Fibroblast of peridontal ligament (primary cell): ENCODE measurements at regions not wholly inside any gene's neighbourhood (a gene's known extent, or its start where the extent isn't known, plus 50 kb on each side); places are given as distances from the start of the nearest gene placed in this dataset.

Experiments
- DNase-seq: peaks from one replicate; pipeline ENCODE4 v3.0.0-alpha.2; 2010; ENCODE audit errors: extremely low read depth

DNA sequence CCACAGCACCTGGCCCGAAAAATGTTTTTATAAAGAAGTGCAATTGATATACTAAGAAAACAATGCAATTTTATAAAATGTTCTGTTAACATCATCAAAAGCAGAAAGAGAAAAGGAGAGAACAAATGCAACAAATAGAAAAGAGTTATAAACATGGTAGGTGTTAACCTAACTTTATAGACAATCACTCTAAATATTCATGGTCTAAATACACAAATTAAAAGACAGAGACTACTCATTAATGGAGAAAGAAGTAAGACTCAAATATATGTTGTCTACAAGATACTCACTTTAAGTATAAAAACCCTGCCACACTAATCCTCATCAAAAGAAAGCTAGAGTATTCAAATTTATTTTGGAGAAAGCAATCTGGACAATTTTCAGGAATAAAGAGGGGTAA, 425.3 kb upstream of the ANKRD30A start:
- no peak for DNase-seq

DNA sequence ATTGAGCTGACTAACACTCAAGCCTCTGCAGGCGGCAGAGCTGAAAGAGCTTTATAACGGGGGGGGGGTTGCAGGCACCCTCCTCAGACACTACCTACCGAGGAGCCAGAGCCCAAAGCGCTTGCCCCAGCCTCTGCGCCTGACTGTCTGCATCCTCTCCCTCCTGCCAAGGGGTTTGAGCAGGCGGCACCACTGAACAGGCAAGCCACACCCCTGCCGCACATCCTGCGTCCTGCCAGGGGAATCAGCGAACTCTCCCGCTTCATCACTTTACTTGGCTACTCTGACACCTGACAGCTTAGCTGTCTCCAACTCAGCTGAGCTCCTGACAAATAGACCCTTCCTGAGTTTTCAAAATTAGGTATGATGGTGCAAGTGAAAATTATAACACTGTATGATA, 432.6 kb upstream of the ANKRD30A start:
- DNase-seq, result no peak

DNA sequence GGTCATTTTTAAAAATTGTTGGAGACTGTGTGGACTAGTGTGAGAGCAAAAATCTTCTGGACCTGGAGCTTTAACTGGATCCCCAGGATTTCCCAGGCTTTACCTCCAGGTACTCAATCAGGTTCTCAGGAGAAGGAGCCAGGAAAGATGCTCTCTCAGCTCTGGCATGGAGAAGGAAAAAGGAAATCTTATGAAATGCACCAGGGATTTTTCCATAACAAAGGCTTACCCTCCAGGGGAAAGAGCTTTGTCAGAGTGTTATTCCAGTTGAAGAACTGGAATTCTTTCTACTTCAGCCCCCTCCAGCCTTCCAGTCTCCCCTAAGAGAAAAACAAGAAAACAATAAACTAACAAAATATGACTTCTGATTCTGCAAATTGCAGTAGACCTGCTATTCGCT, 436.7 kb upstream of the ANKRD30A start:
- DNase-seq, result no peak

DNA sequence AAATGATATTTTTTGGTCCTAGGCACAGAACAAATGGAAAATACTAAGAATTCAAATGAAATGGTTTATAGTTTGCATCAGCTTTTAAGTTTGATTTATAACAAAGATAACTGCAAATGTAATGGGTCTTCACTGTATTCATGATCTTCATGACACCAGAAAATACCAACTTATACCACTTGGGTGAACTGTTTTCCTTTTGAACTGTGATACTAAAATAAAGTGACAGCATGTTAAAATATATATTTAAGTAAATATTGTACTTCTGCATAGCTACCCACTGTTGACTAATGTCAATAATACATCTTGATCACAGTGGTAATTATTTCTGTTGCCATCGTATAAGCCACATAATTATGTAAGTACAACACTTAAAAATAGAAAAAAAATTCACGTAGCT, 442.0 kb upstream of the ANKRD30A start:
- DNase-seq, result no peak

GRCh38 chr10:36681751-36682632, 443.4 kb upstream of the ANKRD30A start:
- DNase-seq, result no peak

DNA sequence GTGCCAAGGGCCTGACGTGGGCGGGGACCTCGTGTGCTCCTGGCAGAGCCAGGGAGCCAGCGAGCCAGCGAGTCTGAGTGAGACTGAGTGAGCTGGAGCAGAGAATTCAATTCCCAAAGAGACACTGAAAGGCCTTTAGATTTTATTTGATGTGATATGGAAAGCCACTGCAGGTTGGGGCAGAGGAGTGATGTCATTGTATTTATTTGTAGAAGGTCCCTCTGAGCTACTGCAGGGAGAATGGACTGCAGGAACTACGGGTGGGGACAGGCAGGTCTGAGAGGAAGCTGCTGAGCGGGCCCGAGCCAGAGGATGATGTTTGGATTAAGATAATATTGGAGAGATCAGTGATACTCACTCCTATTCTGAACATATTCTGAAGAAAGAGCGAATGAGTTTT, 445.8 kb upstream of the ANKRD30A start:
- no peak for DNase-seq

- DNase-seq, result no peak
Observed at GRCh38 chr10:36677431-36677768, 448.0 kb upstream of the ANKRD30A start.

DNA sequence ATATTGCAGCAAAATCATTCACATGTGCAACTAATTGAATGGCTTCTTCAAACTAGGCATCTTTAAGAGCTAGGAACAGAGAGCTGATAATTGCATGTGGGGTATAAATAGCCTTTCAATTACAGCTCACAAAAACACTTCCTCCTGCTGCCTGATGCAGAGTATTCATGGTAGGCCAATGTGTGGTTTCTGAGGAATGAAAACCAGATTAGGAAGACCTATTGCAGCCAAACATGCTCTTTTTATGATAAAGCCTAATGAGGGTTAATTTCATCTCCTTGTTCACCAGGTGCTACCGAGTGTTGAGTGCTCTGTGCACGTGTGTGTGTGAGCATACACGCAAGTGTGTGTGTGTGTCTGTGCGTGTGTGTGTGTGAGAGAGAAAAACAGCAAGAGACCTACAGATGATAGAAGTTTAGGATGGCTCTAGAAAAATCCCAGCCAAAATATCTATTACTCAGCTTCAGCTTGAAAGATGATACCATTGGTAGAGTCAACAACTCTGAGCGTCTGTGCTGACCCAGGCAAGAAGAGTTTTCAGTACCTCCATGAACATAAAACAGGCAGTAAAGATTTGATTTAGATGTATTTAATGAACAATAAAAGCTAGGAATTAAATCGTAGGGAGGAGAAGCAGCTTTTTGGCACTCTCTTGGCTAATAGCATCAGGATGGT, 448.5 kb upstream of the ANKRD30A start:
- DNase-seq, result peak; percentile 86

GRCh38 chr10:36676321-36676720, 449.1 kb upstream of the ANKRD30A start:
- peak; percentile 57 for DNase-seq

DNA sequence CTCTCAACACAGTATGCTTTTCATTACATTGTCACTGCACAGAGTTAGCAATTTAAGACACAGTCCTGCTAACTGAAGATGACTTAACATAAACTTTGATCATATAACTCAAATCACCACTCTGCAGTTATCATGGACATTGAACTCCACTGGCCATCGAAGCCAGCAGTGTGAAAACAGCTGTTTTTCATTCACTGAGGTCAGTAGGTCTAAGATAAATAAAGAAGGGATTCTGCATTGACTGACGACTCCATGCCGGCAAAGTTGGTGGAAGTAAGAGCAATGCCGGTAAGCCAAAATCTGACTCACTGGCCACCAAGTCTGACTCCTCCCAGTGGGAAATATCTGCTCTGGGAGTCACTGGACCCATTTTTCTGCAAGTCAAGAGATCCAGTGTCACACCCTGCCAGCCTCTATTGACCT, 449.9 kb upstream of the ANKRD30A start:
- DNase-seq, result peak; percentile 88

GRCh38 chr10:36671607-36672006, 453.8 kb upstream of the ANKRD30A start:
- peak; percentile 55 for DNase-seq

GRCh38 chr10:36670621-36671402, 454.6 kb upstream of the ANKRD30A start:
- peak; percentile 25 for DNase-seq

GRCh38 chr10:36669615-36670352, 455.6 kb upstream of the ANKRD30A start:
- no peak for DNase-seq

- DNase-seq, result no peak
Observed at GRCh38 chr10:36666451-36666850, 458.9 kb upstream of the ANKRD30A start.

GRCh38 chr10:36662571-36662970, 462.8 kb upstream of the ANKRD30A start:
- no peak for DNase-seq

DNA sequence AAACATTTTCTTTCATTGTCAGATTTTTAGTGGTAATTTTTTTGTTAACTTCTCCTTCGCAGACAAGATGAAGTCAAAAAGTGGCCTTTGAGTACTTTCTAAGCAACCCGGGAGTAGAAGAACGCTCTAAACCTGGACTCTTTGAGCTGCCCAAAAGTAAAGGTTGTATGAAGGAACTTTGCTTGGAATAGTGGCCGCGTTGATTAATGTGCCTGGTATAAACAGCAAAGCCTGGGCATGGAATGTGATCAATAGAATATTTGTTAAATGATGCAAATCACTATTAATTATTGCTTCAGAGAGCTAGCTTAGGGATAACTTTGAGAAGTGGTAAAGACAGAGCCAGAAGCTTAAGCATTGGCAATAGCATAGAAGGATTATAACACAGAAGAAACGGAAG, 475.1 kb upstream of the ANKRD30A start:
- DNase-seq, result no peak

- no peak for DNase-seq
Observed at GRCh38 chr10:36647540-36647939, 477.9 kb upstream of the ANKRD30A start.

DNA sequence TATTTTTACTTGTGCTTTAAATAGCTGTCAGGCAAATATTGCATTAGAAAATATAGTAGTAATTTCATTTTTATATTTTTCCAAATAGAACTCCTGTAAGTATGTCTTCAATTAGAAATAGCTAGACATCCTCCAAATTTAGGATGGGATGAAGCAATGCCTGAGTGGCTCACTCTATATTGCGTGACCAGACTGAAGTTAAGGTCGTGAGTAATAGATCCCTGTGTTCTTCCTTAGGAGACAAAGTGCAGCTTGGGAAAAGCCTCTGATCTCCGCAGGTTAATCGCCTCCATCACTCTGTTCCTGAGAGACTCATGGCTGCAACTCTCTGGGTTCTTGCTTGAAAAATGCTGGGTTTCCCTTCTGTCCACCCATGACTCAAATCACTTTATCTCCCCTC, 484.8 kb upstream of the ANKRD30A start:
- DNase-seq, result peak; percentile 8

DNA sequence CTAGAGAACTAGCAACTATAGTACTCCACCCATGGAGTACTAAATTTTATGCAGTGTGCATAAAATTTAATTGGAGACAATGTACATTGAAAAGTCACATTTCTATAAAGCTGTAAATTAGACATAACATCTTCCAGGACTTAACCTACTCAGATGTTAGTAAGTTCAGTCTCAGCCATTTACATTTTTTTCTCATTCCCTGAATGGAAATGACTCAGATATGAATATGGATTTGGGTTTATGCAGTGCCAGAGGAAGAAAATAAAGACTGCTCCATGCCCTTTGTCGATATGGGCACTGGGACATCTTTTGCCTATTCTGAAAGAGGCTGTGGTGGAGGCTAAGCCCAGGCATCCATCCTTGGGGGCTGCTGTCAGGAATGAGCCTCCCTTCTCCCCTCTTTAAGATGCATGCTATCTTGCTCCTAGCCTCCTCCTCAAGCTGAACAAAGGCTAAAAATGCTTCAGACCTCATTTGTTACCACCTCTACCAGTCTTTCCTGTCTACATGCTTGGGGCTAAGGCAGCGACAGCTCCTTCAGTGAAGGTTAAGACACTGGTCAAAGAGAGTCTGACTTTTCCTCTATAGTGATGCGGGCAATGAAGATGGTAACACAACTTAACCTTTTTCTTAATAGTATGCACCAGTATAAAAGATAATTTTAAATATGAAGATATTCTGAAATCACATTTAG, 486.8 kb upstream of the ANKRD30A start:
- DNase-seq, result no peak

DNA sequence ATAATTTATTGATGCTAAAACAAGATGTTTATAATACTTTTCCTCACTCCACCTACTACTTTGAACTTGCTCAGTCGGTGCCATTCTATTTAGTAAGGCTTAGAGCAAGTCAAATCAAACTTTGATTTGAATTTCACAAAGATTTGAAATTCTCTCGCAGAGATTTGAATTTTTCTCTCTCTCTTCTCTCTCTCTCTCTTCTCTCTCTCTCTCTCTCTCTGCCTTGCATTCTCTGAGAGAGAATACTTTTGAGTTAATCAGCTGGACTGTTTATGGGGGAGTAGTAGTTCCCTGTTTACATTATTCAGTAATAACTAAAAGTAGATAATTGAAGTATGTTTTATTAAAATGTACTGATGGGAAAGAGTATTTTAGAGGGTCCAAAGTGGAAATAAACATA, 488.5 kb upstream of the ANKRD30A start:
- DNase-seq, result no peak

GRCh38 chr10:36636285-36636839, 489.0 kb upstream of the ANKRD30A start:
- DNase-seq, result no peak
